H9 (cell line): ENCODE measurements at regions not wholly inside any gene's neighbourhood (a gene's known extent, or its start where the extent isn't known, plus 50 kb on each side); places are given as distances from the start of the nearest gene placed in this dataset.

Source experiments
- DNase-seq: peaks from one replicate; pipeline ENCODE4 v3.0.0-alpha.2; 2017
- H2AFZ ChIP-seq: one replicate; pipeline ENCODE4 v1.6.1; 2013; ENCODE audit warnings: mild to moderate bottlenecking, low read length, control low read depth, moderate library complexity
- H2AK5ac ChIP-seq: 2 replicates; pipeline ENCODE4 v1.6.1; 2013; ENCODE audit warnings: low read length, control low read depth, mixed read lengths; ENCODE audit not compliant: insufficient read length
- H2BK120ac ChIP-seq: one replicate; pipeline ENCODE4 v1.6.1; 2013; ENCODE audit warnings: low read depth, mild to moderate bottlenecking, low read length, control low read depth, inconsistent platforms; ENCODE audit not compliant: poor library complexity, severe bottlenecking
- H2BK12ac ChIP-seq: 2 replicates; pipeline ENCODE4 v1.6.1; 2013; ENCODE audit warnings: low read length, control low read depth, mixed read lengths, low read depth; ENCODE audit not compliant: insufficient read length
- H2BK15ac ChIP-seq: 2 replicates; pipeline ENCODE4 v1.6.1; 2013; ENCODE audit warnings: low read depth, low read length, control low read depth
- H2BK20ac ChIP-seq: one replicate; pipeline ENCODE4 v1.6.1; 2013; ENCODE audit warnings: low read depth, mild to moderate bottlenecking, low read length, control low read depth, inconsistent platforms; ENCODE audit not compliant: poor library complexity, severe bottlenecking
- H2BK5ac ChIP-seq: 2 replicates; pipeline ENCODE4 v1.6.1; 2013; ENCODE audit warnings: low read length, control low read depth, mixed read lengths; ENCODE audit not compliant: insufficient read length
- H3K14ac ChIP-seq: 2 replicates; pipeline ENCODE4 v1.6.1; 2013; ENCODE audit warnings: low read length, control low read depth; ENCODE audit not compliant: insufficient read depth
- H3K18ac ChIP-seq: 2 replicates; pipeline ENCODE4 v1.6.1; 2013; ENCODE audit warnings: low read depth, mild to moderate bottlenecking, mixed read lengths, low read length, control low read depth; ENCODE audit not compliant: insufficient read length
- H3K23ac ChIP-seq: 2 replicates; pipeline ENCODE4 v1.6.1; 2013; ENCODE audit warnings: low read length, control low read depth, mixed read lengths, low read depth; ENCODE audit not compliant: insufficient read length
- H3K23me2 ChIP-seq: 2 replicates; pipeline ENCODE4 v1.6.1; 2013; ENCODE audit warnings: low read depth, mild to moderate bottlenecking, mixed read lengths, low read length, control low read depth; ENCODE audit not compliant: insufficient read length, poor library complexity, severe bottlenecking
- H3K27ac ChIP-seq: 2 replicates; pipeline ENCODE4 v1.5.1; 2013; ENCODE audit warnings: low read length, control low read depth, mixed read lengths, low read depth; ENCODE audit not compliant: insufficient read length
- H3K27me3 ChIP-seq: 2 replicates; pipeline ENCODE4 v1.6.1; 2013; ENCODE audit warnings: low read length, control low read depth, inconsistent platforms; ENCODE audit not compliant: insufficient read depth
- H3K4ac ChIP-seq: 2 replicates; pipeline ENCODE4 v1.6.1; 2013; ENCODE audit warnings: low read depth, mild to moderate bottlenecking, control low read depth, inconsistent platforms, low read length, moderate library complexity
- H3K4me1 ChIP-seq: 2 replicates; pipeline ENCODE4 v1.6.1; 2013; ENCODE audit warnings: low read length, control low read depth, inconsistent platforms; ENCODE audit not compliant: insufficient read depth
- H3K4me2 ChIP-seq: 2 replicates; pipeline ENCODE4 v1.6.1; 2013; ENCODE audit warnings: low read length, control low read depth, mixed read lengths; ENCODE audit not compliant: insufficient read length, insufficient read depth
- H3K56ac ChIP-seq: 2 replicates; pipeline ENCODE4 v1.6.1; 2013; ENCODE audit warnings: low read depth, mild to moderate bottlenecking, mixed read lengths, low read length, control low read depth; ENCODE audit not compliant: insufficient read length
- H3K79me1 ChIP-seq: 2 replicates; pipeline ENCODE4 v1.6.1; 2013; ENCODE audit warnings: low read depth, mild to moderate bottlenecking, moderate library complexity, low read length, control low read depth, inconsistent platforms; ENCODE audit not compliant: insufficient read depth, poor library complexity, severe bottlenecking
- H3K79me2 ChIP-seq: 2 replicates; pipeline ENCODE4 v1.6.1; 2013; ENCODE audit warnings: low read length, control low read depth, inconsistent platforms; ENCODE audit not compliant: insufficient read depth
- H3K9ac ChIP-seq: 2 replicates; pipeline ENCODE4 v1.6.1; 2013; ENCODE audit warnings: low read length, control low read depth, mixed read lengths; ENCODE audit not compliant: insufficient read length; ENCODE audit errors: extremely low read depth
- H3K9me3 ChIP-seq: one replicate; pipeline ENCODE4 v1.6.1; 2013; ENCODE audit warnings: low read depth, low read length, inconsistent platforms; ENCODE audit not compliant: control insufficient read depth
- H3T11ph ChIP-seq: one replicate; pipeline ENCODE4 v1.6.1; 2013; ENCODE audit warnings: mild to moderate bottlenecking, low read length, control low read depth, inconsistent platforms
- H4K20me1 ChIP-seq: one replicate; pipeline ENCODE4 v1.6.1; 2013; ENCODE audit not compliant: control insufficient read depth, insufficient read length, insufficient read depth
- H4K5ac ChIP-seq: 2 replicates; pipeline ENCODE4 v1.6.1; 2013; ENCODE audit warnings: low read depth, mild to moderate bottlenecking, mixed read lengths, low read length, control low read depth; ENCODE audit not compliant: insufficient read length
- H4K8ac ChIP-seq: replicated peaks from 2 replicates; pipeline ENCODE4 v1.6.1; 2013; ENCODE audit warnings: low read length, control low read depth, mixed read lengths, low read depth; ENCODE audit not compliant: insufficient read length
- H4K91ac ChIP-seq: 2 replicates; pipeline ENCODE4 v1.6.1; 2013; ENCODE audit warnings: low read depth, mild to moderate bottlenecking, moderate library complexity, mixed read lengths, low read length, control low read depth; ENCODE audit not compliant: insufficient read length
- H3K27ac Mint-ChIP-seq, 3 experiments: 2 replicates in 2 of 3; 3 replicates in 1 of 3; pipeline ENCODE4 v1.8.0; 2020 to 2021; ENCODE audit warnings: mixed read lengths in 3 of 3, mild to moderate bottlenecking in 1 of 3, moderate library complexity in 1 of 3
- H3K27me3 Mint-ChIP-seq: 2 replicates; pipeline ENCODE4 v1.8.0; 2021; ENCODE audit warnings: low read depth, mild to moderate bottlenecking, moderate library complexity, mixed read lengths
- H3K36me3 Mint-ChIP-seq, 3 experiments: 2 replicates in 2 of 3; 3 replicates in 1 of 3; pipeline ENCODE4 v1.8.0; 2020 to 2021; ENCODE audit warnings: low read depth in 3 of 3, mixed read lengths in 3 of 3; ENCODE audit not compliant: insufficient read depth in 1 of 3
- H3K4me1 Mint-ChIP-seq, 2 experiments: 2 replicates each; pipeline ENCODE4 v1.8.0; 2020; ENCODE audit warnings: mixed read lengths in 2 of 2
- H3K4me3 Mint-ChIP-seq, 2 experiments: 2 replicates in 1 of 2; 3 replicates in 1 of 2; pipeline ENCODE4 v1.8.0; 2020 to 2021; ENCODE audit warnings: mild to moderate bottlenecking in 2 of 2, mixed read lengths in 2 of 2, moderate library complexity in 1 of 2
- H3K9me3 Mint-ChIP-seq, 2 experiments: 2 replicates in 1 of 2; 3 replicates in 1 of 2; pipeline ENCODE4 v1.8.0; 2020; ENCODE audit warnings: mild to moderate bottlenecking in 2 of 2, mixed read lengths in 2 of 2, moderate library complexity in 1 of 2
- WGBS: extraction: QIAGEN DNeasy Blood & Tissue Kit; methylation state at CpG from one replicate; pipeline ENCODE4 v1.1.7; 2013; ENCODE audit warnings: missing lambda C conversion rate, low lambda C conversion rate, mixed read lengths; ENCODE audit not compliant: insufficient read length; ENCODE audit errors: extremely low coverage; 5-methylcytosine and 5-hydroxymethylcytosine counted together
- TF ChIP-seq, protein P1 (sequence below): fragments of 200-600 bp; sonication (generic); conservative IDR thresholded peaks from 3 replicates; pipeline ENCODE4 v1.8.0; 2021; ENCODE audit warnings: antibody characterized with exemption, mild to moderate bottlenecking

- WGBS: no CpG with 5 or more reads among the region's 10 CpGs
- H3K56ac ChIP-seq: no peak overlapping the region
- TF ChIP-seq, protein P1, sequence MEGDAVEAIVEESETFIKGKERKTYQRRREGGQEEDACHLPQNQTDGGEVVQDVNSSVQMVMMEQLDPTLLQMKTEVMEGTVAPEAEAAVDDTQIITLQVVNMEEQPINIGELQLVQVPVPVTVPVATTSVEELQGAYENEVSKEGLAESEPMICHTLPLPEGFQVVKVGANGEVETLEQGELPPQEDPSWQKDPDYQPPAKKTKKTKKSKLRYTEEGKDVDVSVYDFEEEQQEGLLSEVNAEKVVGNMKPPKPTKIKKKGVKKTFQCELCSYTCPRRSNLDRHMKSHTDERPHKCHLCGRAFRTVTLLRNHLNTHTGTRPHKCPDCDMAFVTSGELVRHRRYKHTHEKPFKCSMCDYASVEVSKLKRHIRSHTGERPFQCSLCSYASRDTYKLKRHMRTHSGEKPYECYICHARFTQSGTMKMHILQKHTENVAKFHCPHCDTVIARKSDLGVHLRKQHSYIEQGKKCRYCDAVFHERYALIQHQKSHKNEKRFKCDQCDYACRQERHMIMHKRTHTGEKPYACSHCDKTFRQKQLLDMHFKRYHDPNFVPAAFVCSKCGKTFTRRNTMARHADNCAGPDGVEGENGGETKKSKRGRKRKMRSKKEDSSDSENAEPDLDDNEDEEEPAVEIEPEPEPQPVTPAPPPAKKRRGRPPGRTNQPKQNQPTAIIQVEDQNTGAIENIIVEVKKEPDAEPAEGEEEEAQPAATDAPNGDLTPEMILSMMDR: no peak
Observed at GRCh38 chr22:47920380-47920959, 1158.0 kb downstream of the TBC1D22A start.

More at GRCh38 chr22:47920380-47920959, 1158.0 kb downstream of the TBC1D22A start:
- Histone ChIP-seq H2BK15ac (no peak overlapping the region), H3K4me1 (no peaks in the 10 kb centered on the region), H2BK12ac (no peak overlapping the region), H4K5ac (no peak overlapping the region), H3K4me2 (no peak overlapping the region), H2AK5ac (no peak overlapping the region), H3K27me3 (no peaks in the 10 kb centered on the region), H2AFZ (no peak overlapping the region), H3K18ac (no peak overlapping the region), H3K9me3 (peaks cover 10% of the 10 kb centered on the region), H3K4ac (no peak overlapping the region), H3K79me2 (no peaks in the 10 kb centered on the region), H3K23ac (no peak overlapping the region), H3K9ac (no peak overlapping the region), H3K23me2 (no peaks in the 10 kb centered on the region), H2BK5ac (no peak overlapping the region), H3T11ph (no peak overlapping the region), H2BK20ac (no peak overlapping the region), H4K8ac (no peak overlapping the region), H3K14ac (no peak overlapping the region), H4K20me1 (no peaks in the 10 kb centered on the region), H3K79me1 (no peaks in the 10 kb centered on the region), H4K91ac (no peak overlapping the region), H2BK120ac (no peak overlapping the region), H3K27ac (no peak overlapping the region)
- no peaks in the 10 kb centered on the region for H3K4me1 Mint-ChIP-seq
- no peak for DNase-seq
- H3K4me3 Mint-ChIP-seq: no peak overlapping the region
- H3K9me3 Mint-ChIP-seq: peaks cover 14 to 88% of the 10 kb centered on the region in 2 experiments
- H3K27ac Mint-ChIP-seq: no peak overlapping the region
- H3K36me3 Mint-ChIP-seq: peaks cover 0 to 6% (median 5%) of the 10 kb centered on the region in 3 experiments; a peak in 3 of 7 replicates
- H3K27me3 Mint-ChIP-seq: peaks cover 5% of the 10 kb centered on the region
